Testis (tissue), 2 donors: ENCODE measurements at regions not wholly inside any gene's neighbourhood (a gene's known extent, or its start where the extent isn't known, plus 50 kb on each side); places are given as distances from the start of the nearest gene placed in this dataset.

Experiments
- CTCF ChIP-seq, 3 experiments: fragments of 450-650 bp in 2 of 3; fragments of 200-600 bp in 1 of 3; sonication (generic) in 1 of 3; IDR thresholded peaks; one replicate each; pipeline ENCODE4 v1.5.1; 2016 to 2019; ENCODE audit warnings: antibody characterized with exemption in 3 of 3, mild to moderate bottlenecking in 2 of 3, moderate library complexity in 1 of 3
- POLR2A ChIP-seq: fragments of 450-650 bp; IDR thresholded peaks from one replicate; pipeline ENCODE4 v1.6.1; 2017; ENCODE audit warnings: antibody characterized with exemption, mild to moderate bottlenecking, moderate library complexity

DNA sequence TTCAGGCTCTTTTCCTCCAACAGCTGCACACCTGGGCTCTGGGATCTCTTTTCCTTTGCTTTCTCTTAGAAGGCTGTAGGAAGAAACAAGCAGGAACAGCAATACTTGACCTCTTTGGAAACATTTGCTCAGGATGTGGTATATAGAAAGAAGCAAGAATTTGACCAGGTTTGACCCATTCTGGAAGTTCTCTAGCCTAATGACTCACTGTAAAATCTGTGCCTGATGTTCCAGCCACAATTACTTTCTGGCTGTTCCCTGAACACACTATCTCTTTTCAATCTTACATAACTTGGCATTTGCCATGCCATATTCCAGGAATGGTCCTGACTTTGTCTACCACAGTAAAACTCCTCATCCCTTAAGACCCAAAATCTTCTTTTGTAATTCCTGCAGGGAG is 419.9 kb upstream of the DAB1 start:
- no peak for TF ChIP-seq CTCF (IDR thresholded peaks at IDR 0.05)
- TF ChIP-seq POLR2A, result no peak
